ENCODE measurements at regions not wholly inside any gene's neighbourhood (a gene's known extent, or its start where the extent isn't known, plus 50 kb on each side); places are given as distances from the start of the nearest gene placed in this dataset.

DNA sequence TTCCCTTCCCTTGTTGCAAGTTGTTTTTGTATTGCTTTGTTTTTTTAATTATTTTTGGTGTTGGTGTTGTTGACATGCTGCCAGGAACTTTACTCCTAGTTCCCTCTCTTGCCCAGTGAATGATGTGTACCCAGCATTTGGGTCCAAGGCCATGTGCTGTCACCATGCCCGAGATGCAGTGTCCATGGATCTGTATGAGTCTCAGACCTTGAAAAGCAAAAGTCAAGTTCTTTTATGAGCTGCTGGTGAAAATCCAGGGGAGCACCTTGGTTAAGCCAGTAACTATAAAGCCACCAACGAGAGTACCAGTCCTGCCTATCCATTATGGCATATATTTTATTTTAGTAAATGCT, 236.4 kb downstream of the BCL11A start:
- no peaks in the 10 kb centered on the region for H3F3A ChIP-seq (ENCODE audit: insufficient read depth, low read depth)
- H3K9me2 ChIP-seq (ENCODE audit: insufficient read depth) = no peaks in the 10 kb centered on the region
- no peak overlapping the region for H3K27ac ChIP-seq
- ChIA-PET POLR2A (ENCODE audit: unreplicated experiment) (no interaction called here), CTCF (no interaction called here)
- intact Hi-C loops (cut with micrococcal nuclease; ENCODE audit: unreplicated experiment) = no loop called here
- no peaks in the 10 kb centered on the region for H3K36me3 ChIP-seq (ENCODE audit: low read depth)
- H3K4me2 ChIP-seq = no peak overlapping the region
- peaks cover 70% of the 10 kb centered on the region for H3K27me3 ChIP-seq (ENCODE audit: insufficient read depth, low read depth)
- H3K4me3 ChIP-seq = no peak overlapping the region
- BruUV-seq (replicated peaks) = no TSS peak
- TF ChIP-seq EZH2 (IDR thresholded peaks at IDR 0.05; ENCODE audit: low read depth) = no peak
- TF ChIP-seq, protein P1, sequence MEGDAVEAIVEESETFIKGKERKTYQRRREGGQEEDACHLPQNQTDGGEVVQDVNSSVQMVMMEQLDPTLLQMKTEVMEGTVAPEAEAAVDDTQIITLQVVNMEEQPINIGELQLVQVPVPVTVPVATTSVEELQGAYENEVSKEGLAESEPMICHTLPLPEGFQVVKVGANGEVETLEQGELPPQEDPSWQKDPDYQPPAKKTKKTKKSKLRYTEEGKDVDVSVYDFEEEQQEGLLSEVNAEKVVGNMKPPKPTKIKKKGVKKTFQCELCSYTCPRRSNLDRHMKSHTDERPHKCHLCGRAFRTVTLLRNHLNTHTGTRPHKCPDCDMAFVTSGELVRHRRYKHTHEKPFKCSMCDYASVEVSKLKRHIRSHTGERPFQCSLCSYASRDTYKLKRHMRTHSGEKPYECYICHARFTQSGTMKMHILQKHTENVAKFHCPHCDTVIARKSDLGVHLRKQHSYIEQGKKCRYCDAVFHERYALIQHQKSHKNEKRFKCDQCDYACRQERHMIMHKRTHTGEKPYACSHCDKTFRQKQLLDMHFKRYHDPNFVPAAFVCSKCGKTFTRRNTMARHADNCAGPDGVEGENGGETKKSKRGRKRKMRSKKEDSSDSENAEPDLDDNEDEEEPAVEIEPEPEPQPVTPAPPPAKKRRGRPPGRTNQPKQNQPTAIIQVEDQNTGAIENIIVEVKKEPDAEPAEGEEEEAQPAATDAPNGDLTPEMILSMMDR (conservative IDR thresholded peaks at IDR 0.05) = no peak
- H3K9me3 ChIP-seq (ENCODE audit: insufficient read depth, low read depth) = no peaks in the 10 kb centered on the region
- H3K79me2 ChIP-seq (ENCODE audit: low read depth) = no peaks in the 10 kb centered on the region
- no peak overlapping the region for H2AFZ ChIP-seq
- DNase-seq = no peak
- H3K4me1 ChIP-seq (replicated peaks; ENCODE audit: insufficient read depth) = no peaks in the 10 kb centered on the region
- no peaks in the 10 kb centered on the region for H4K20me1 ChIP-seq (ENCODE audit: insufficient read depth)

DNA sequence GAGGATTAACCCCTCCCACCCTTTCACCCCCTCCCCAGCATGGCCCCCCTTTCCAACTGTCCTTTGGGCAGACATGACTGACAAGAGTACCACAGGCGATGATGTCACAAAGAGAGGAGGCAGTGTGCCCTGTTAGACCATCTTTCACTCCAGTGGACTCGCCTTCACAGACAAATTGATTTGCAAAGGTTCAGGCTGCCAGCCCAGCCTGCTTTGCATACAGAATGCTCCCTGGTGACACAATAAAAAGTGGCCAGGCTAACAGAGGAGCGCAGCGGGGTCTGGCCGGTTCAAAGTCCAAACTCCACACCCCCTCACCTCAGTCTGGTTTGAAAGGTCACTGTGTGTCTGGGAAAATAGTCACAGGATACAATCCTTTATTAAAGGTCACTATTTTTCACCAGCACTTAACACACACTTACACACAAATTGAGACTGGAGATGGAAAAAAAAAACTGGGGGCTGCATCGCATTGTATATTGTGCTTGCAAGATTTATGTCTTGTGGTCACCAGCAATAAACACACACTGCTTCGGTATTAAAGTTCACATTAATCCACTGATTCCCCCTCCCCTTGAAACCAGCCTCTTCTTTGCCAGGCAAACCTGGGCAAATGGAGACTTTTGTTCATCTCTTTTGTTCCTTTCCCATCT, 236.9 kb downstream of the BCL11A start:
- H3K4me1 ChIP-seq (replicated peaks; ENCODE audit: insufficient read depth) = no peaks in the 10 kb centered on the region

DNA sequence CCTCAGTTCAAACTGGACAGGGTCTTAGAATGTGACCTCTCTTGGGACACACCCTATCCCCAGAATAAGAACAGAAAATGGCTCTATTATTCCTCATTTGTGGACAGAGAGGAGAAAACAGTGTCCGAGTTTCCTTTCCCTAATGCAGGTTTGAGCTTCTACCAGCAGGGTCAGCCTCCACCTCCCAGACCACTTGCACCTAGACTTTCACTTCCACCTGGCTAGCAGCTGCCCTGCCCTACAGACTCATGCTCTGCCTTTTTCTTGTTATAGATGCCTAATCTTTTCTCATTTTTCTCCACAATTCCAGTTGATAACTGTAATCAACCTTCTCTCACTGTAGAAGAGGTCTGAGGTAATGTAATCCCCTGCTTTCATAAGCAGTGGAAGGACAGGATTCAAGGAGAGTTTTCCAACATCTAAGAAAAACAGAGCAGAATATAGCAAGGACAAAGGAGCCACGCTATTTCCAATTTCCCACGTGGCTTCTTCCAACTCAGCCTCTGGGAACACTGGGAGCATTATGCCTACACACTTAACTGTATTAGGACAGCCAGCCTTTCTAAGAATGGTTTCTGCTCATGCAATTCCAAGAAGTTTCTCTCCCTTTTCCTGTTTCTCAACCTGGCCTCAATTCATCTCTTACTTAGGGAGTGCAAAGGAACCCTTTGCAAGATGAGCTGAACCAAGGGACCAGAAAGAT, 239.8 kb downstream of the BCL11A start:
- H3K9me3 ChIP-seq (ENCODE audit: insufficient read depth, low read depth) = no peaks in the 10 kb centered on the region
- no peak for TF ChIP-seq EZH2 (IDR thresholded peaks at IDR 0.05; ENCODE audit: low read depth)
- TF ChIP-seq, protein P1 (conservative IDR thresholded peaks at IDR 0.05) = no peak
- H3K4me3 ChIP-seq = no peak overlapping the region
- H3K27me3 ChIP-seq (ENCODE audit: insufficient read depth, low read depth) = peaks cover 53% of the 10 kb centered on the region
- H3K4me1 ChIP-seq (replicated peaks; ENCODE audit: insufficient read depth) = no peaks in the 10 kb centered on the region
- intact Hi-C loops (cut with micrococcal nuclease; ENCODE audit: unreplicated experiment) = no loop called here
- ChIA-PET POLR2A (ENCODE audit: unreplicated experiment) (no interaction called here), CTCF (no interaction called here)
- H3K9me2 ChIP-seq (ENCODE audit: insufficient read depth) = no peaks in the 10 kb centered on the region
- no TSS peak for BruUV-seq (replicated peaks)
- H3K36me3 ChIP-seq (ENCODE audit: low read depth) = no peaks in the 10 kb centered on the region
- DNase-seq = no peak
- H3K4me2 ChIP-seq = no peak overlapping the region
- no peak overlapping the region for H2AFZ ChIP-seq
- H4K20me1 ChIP-seq (ENCODE audit: insufficient read depth) = no peaks in the 10 kb centered on the region
- H3K27ac ChIP-seq = no peak overlapping the region
- no peaks in the 10 kb centered on the region for H3F3A ChIP-seq (ENCODE audit: insufficient read depth, low read depth)
- H3K79me2 ChIP-seq (ENCODE audit: low read depth) = no peaks in the 10 kb centered on the region

More for the DNA sequence above, 236.9 kb downstream of the BCL11A start:
- Histone ChIP-seq H3K9me2 (ENCODE audit: insufficient read depth) (no peaks in the 10 kb centered on the region), H3K27ac (no peak overlapping the region), H3K79me2 (ENCODE audit: low read depth) (no peaks in the 10 kb centered on the region), H3K9me3 (ENCODE audit: insufficient read depth, low read depth) (no peaks in the 10 kb centered on the region), H3K4me2 (no peak overlapping the region), H3K36me3 (ENCODE audit: low read depth) (no peaks in the 10 kb centered on the region), H2AFZ (no peak overlapping the region), H3K4me3 (no peak overlapping the region), H3F3A (ENCODE audit: insufficient read depth, low read depth) (no peaks in the 10 kb centered on the region), H4K20me1 (ENCODE audit: insufficient read depth) (no peaks in the 10 kb centered on the region), H3K27me3 (ENCODE audit: insufficient read depth, low read depth) (peaks cover 65% of the 10 kb centered on the region)
- TF ChIP-seq, protein P1 (conservative IDR thresholded peaks at IDR 0.05) = no peak
- TF ChIP-seq EZH2 (IDR thresholded peaks at IDR 0.05; ENCODE audit: low read depth) = no peak
- intact Hi-C loops (cut with micrococcal nuclease; ENCODE audit: unreplicated experiment) = no loop called here
- ChIA-PET POLR2A (ENCODE audit: unreplicated experiment) (interaction anchor here (0.6 kb wide), 1 partner anchor 389 kb away, joined by 6 read pairs; no protein-coding TSS in a partner anchor), CTCF (no interaction called here)
- BruUV-seq (replicated peaks) = no TSS peak
- DNase-seq = no peak

All from PC-9 (cell line).